Nephron progenitor cell (in vitro differentiated cells): ENCODE measurements at regions not wholly inside any gene's neighbourhood (a gene's known extent, or its start where the extent isn't known, plus 50 kb on each side); places are given as distances from the start of the nearest gene placed in this dataset.

Source experiments
- DNase-seq: peaks from one replicate; pipeline ENCODE4 v3.0.0; 2021
- H3K27ac Mint-ChIP-seq: 2 replicates; pipeline ENCODE4 v1.8.0; 2021; ENCODE audit warnings: mild to moderate bottlenecking, moderate library complexity, mixed read lengths
- H3K27me3 Mint-ChIP-seq: 2 replicates; pipeline ENCODE4 v1.8.0; 2021; ENCODE audit warnings: mild to moderate bottlenecking, low read depth, mixed read lengths; ENCODE audit not compliant: poor library complexity
- H3K36me3 Mint-ChIP-seq: 2 replicates; pipeline ENCODE4 v1.8.0; 2021; ENCODE audit warnings: low read depth, mixed read lengths
- H3K4me1 Mint-ChIP-seq: 2 replicates; pipeline ENCODE4 v1.8.0; 2021; ENCODE audit warnings: mixed read lengths
- H3K4me3 Mint-ChIP-seq: 2 replicates; pipeline ENCODE4 v1.8.0; 2021; ENCODE audit warnings: mild to moderate bottlenecking, moderate library complexity, mixed read lengths
- H3K9me3 Mint-ChIP-seq: 2 replicates; pipeline ENCODE4 v1.8.0; 2021; ENCODE audit warnings: mild to moderate bottlenecking, moderate library complexity, mixed read lengths
- CTCF ChIP-seq: fragments of 200-600 bp; sonication (generic); IDR thresholded peaks from 2 replicates; pipeline ENCODE4 v1.5.0; 2021; ENCODE audit warnings: antibody characterized with exemption

GRCh38 chrX:44447214-44447613 lies 95.4 kb downstream of the FUNDC1 start:
- H3K4me3 Mint-ChIP-seq, result no peak overlapping the region
- no peaks in the 10 kb centered on the region for H3K4me1 Mint-ChIP-seq
- no peak for TF ChIP-seq CTCF
- H3K36me3 Mint-ChIP-seq, result no peaks in the 10 kb centered on the region
- DNase-seq, result no peak
- peaks cover 5% of the 10 kb centered on the region for H3K27me3 Mint-ChIP-seq
- no peak overlapping the region for H3K27ac Mint-ChIP-seq
- peaks cover 41% of the 10 kb centered on the region for H3K9me3 Mint-ChIP-seq

- no peaks in the 10 kb centered on the region for H3K27me3 Mint-ChIP-seq
- H3K36me3 Mint-ChIP-seq, result no peaks in the 10 kb centered on the region
- H3K9me3 Mint-ChIP-seq, result peaks cover 34% of the 10 kb centered on the region
- no peak for TF ChIP-seq CTCF
- no peak overlapping the region for H3K27ac Mint-ChIP-seq
- DNase-seq, result no peak
- H3K4me1 Mint-ChIP-seq, result no peaks in the 10 kb centered on the region
- H3K4me3 Mint-ChIP-seq, result no peak overlapping the region
These were observed 96.5 kb upstream of the EFHC2 start for GRCh38 chrX:44440006-44440405.

GRCh38 chrX:44439242-44439794 lies 95.8 kb upstream of the EFHC2 start:
- H3K27ac Mint-ChIP-seq, result no peak overlapping the region
- no peak for TF ChIP-seq CTCF
- H3K36me3 Mint-ChIP-seq, result no peaks in the 10 kb centered on the region

GRCh38 chrX:44435047-44435446 lies 91.6 kb upstream of the EFHC2 start:
- Mint-ChIP-seq H3K4me3 (no peak overlapping the region), H3K9me3 (peaks cover 58% of the 10 kb centered on the region), H3K4me1 (no peaks in the 10 kb centered on the region), H3K27ac (no peak overlapping the region), H3K27me3 (peaks cover 4% of the 10 kb centered on the region), H3K36me3 (no peaks in the 10 kb centered on the region)
- no peak for DNase-seq
- no peak for TF ChIP-seq CTCF

More at GRCh38 chrX:44439242-44439794, 95.8 kb upstream of the EFHC2 start:
- Mint-ChIP-seq H3K4me1 (no peaks in the 10 kb centered on the region), H3K27me3 (no peaks in the 10 kb centered on the region), H3K9me3 (peaks cover 39% of the 10 kb centered on the region), H3K4me3 (no peak overlapping the region)
- no peak for DNase-seq

GRCh38 chrX:44433556-44433955 lies 90.1 kb upstream of the EFHC2 start:
- Mint-ChIP-seq H3K4me3 (no peak overlapping the region), H3K27ac (no peak overlapping the region), H3K36me3 (no peaks in the 10 kb centered on the region), H3K4me1 (no peaks in the 10 kb centered on the region), H3K27me3 (peaks cover 4% of the 10 kb centered on the region), H3K9me3 (peaks cover 60% of the 10 kb centered on the region)
- DNase-seq, result no peak
- TF ChIP-seq CTCF, result no peak

- Mint-ChIP-seq H3K4me3 (no peak overlapping the region), H3K4me1 (no peaks in the 10 kb centered on the region), H3K27me3 (peaks cover 4% of the 10 kb centered on the region), H3K9me3 (peaks cover 60% of the 10 kb centered on the region), H3K27ac (no peak overlapping the region), H3K36me3 (no peaks in the 10 kb centered on the region)
- TF ChIP-seq CTCF, result no peak
- no peak for DNase-seq
These were observed 89.2 kb upstream of the EFHC2 start for GRCh38 chrX:44432641-44433040.
